ENCODE measurements at regions not wholly inside any gene's neighbourhood (a gene's known extent, or its start where the extent isn't known, plus 50 kb on each side); places are given as distances from the start of the nearest gene placed in this dataset.
"Not testable (repeated sequence)": the region's sequence is repeated elsewhere in the genome, so short reads cannot be mapped to it uniquely, and the experiment has no call there.

DNA sequence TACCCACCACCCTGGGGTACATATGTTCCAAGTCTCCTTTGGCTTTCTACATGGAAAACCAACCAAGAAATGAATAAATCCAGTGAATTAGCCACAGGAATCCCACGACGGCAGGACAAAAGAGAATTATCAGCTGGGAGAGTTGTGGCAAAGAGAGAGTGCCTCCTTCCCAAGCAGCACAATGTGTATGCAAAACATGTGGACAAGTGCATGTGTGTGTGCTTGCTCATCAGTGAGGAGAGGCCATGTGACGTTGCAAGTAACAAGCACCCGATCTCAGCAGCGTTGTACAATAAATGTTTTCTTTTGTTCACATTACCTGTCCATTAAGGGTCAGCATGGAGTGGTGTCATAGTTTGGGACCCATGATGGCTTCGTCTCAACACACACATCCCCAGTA is 50.0 kb upstream of the EMX2 start:
- Histone ChIP-seq H3K23ac (ENCODE audit: low read length) (no peak overlapping the region), H2AK5ac (ENCODE audit: low read length) (no peak overlapping the region), H4K5ac (ENCODE audit: low read length) (no peak overlapping the region), H3K56ac (ENCODE audit: low read length) (no peak overlapping the region), H3K79me1 (ENCODE audit: low read length) (no peaks in the 10 kb centered on the region), H3K4ac (ENCODE audit: low read depth, low read length) (no peak overlapping the region), H3K4me2 (ENCODE audit: low read length) (no peak overlapping the region), H3K27me3 (ENCODE audit: insufficient read depth, low read length, poor library complexity) (no peaks in the 10 kb centered on the region), H3K36me3 (ENCODE audit: control insufficient read depth, insufficient read depth, low read length) (no peaks in the 10 kb centered on the region), H2BK5ac (ENCODE audit: low read length) (no peak overlapping the region), H3K4me1 (ENCODE audit: control insufficient read depth, low read depth, low read length) (no peaks in the 10 kb centered on the region), H2BK15ac (replicated peaks; ENCODE audit: low read depth) (no peak overlapping the region), H3K4me3 (ENCODE audit: low read length) (no peak overlapping the region), H3K79me2 (ENCODE audit: control insufficient read depth, insufficient read depth, low read length) (no peaks in the 10 kb centered on the region), H3K18ac (ENCODE audit: low read length) (no peak overlapping the region), H4K8ac (ENCODE audit: low read depth, low read length) (no peak overlapping the region), H3K27ac (ENCODE audit: low read depth, low read length) (no peak overlapping the region), H3K9ac (ENCODE audit: low read length) (no peak overlapping the region), H2BK120ac (ENCODE audit: low read depth, low read length) (no peak overlapping the region)
- no peak for DNase-seq
- WGBS (ENCODE audit: extremely low coverage, insufficient coverage, low lambda C conversion rate), result no CpG with 5 or more reads among the region's 6 CpGs

DNA sequence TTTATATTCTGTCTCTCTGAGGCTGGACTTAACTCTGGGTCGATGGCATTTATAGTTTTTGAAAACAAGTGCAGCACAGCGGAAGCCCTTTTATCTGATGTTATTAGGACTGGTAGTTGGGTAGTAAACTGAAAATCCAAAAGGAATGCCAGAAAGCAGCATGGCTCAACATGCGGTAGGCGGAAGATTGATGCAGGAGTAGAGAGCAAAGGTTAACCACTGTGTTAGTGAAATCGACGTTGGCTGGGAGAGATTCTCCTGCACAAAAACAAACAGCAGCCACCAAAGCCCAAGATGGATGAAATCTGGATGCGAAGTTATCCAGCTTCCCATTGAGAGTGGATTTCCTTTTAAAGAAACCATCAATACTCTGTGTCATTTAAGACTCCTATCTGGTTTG is 54.5 kb upstream of the EMX2 start:
- no peak overlapping the region for H2AK5ac ChIP-seq (ENCODE audit: low read length)
- H4K8ac ChIP-seq (ENCODE audit: low read depth, low read length), result no peak overlapping the region
- WGBS (ENCODE audit: extremely low coverage, insufficient coverage, low lambda C conversion rate), result no CpG with 5 or more reads among the region's 7 CpGs
- H2BK15ac ChIP-seq (replicated peaks; ENCODE audit: low read depth), result no peak overlapping the region
- H3K27ac ChIP-seq (ENCODE audit: low read depth, low read length), result no peak overlapping the region
- H4K5ac ChIP-seq (ENCODE audit: low read length), result no peak overlapping the region
- no peaks in the 10 kb centered on the region for H3K79me1 ChIP-seq (ENCODE audit: low read length)
- H3K4me2 ChIP-seq (ENCODE audit: low read length), result no peak overlapping the region
- no peak overlapping the region for H3K9ac ChIP-seq (ENCODE audit: low read length)
- no peak overlapping the region for H3K23ac ChIP-seq (ENCODE audit: low read length)
- H3K4ac ChIP-seq (ENCODE audit: low read depth, low read length), result no peak overlapping the region
- no peak overlapping the region for H3K4me3 ChIP-seq (ENCODE audit: low read length)
- no peaks in the 10 kb centered on the region for H3K36me3 ChIP-seq (ENCODE audit: control insufficient read depth, insufficient read depth, low read length)
- H2BK120ac ChIP-seq (ENCODE audit: low read depth, low read length), result no peak overlapping the region
- no peak for DNase-seq
- no peak overlapping the region for H3K18ac ChIP-seq (ENCODE audit: low read length)
- H3K4me1 ChIP-seq (ENCODE audit: control insufficient read depth, low read depth, low read length), result no peaks in the 10 kb centered on the region
- H3K56ac ChIP-seq (ENCODE audit: low read length), result no peak overlapping the region
- no peaks in the 10 kb centered on the region for H3K27me3 ChIP-seq (ENCODE audit: insufficient read depth, low read length, poor library complexity)
- H3K79me2 ChIP-seq (ENCODE audit: control insufficient read depth, insufficient read depth, low read length), result no peaks in the 10 kb centered on the region
- no peak overlapping the region for H2BK5ac ChIP-seq (ENCODE audit: low read length)

DNA sequence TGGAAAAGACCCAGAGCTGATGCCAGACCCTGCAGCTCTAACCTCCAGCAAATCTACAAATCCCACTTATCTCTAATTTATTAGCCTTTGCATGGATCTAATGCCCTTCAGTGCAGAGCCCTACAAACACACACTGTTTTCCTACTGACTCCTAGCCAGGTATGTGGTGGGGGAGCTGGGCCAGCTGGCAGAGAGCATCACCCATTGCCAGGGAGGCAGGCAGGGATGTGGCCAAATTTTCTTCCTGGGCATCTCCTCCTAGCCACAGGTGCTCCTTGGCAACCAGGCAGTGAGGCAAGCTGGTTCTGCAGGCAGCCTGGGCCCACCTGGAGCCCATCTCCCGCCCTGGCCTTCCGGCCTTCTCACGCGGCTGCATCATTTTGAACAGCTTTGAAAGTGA is 55.9 kb upstream of the EMX2 start:
- no peak for DNase-seq
- Histone ChIP-seq H2BK120ac (ENCODE audit: low read depth, low read length) (no peak overlapping the region), H4K5ac (ENCODE audit: low read length) (no peak overlapping the region), H3K9ac (ENCODE audit: low read length) (no peak overlapping the region), H3K79me1 (ENCODE audit: low read length) (no peaks in the 10 kb centered on the region), H3K27ac (ENCODE audit: low read depth, low read length) (no peak overlapping the region), H2BK15ac (replicated peaks; ENCODE audit: low read depth) (no peak overlapping the region), H3K27me3 (ENCODE audit: insufficient read depth, low read length, poor library complexity) (no peaks in the 10 kb centered on the region), H3K36me3 (ENCODE audit: control insufficient read depth, insufficient read depth, low read length) (no peaks in the 10 kb centered on the region), H3K4me3 (ENCODE audit: low read length) (no peak overlapping the region), H3K4me2 (ENCODE audit: low read length) (no peak overlapping the region), H3K23ac (ENCODE audit: low read length) (no peak overlapping the region), H3K4me1 (ENCODE audit: control insufficient read depth, low read depth, low read length) (no peaks in the 10 kb centered on the region), H3K79me2 (ENCODE audit: control insufficient read depth, insufficient read depth, low read length) (no peaks in the 10 kb centered on the region), H4K8ac (ENCODE audit: low read depth, low read length) (no peak overlapping the region), H3K56ac (ENCODE audit: low read length) (no peak overlapping the region), H2BK5ac (ENCODE audit: low read length) (no peak overlapping the region), H3K18ac (ENCODE audit: low read length) (no peak overlapping the region), H3K4ac (ENCODE audit: low read depth, low read length) (no peak overlapping the region), H2AK5ac (ENCODE audit: low read length) (no peak overlapping the region)
- WGBS (ENCODE audit: extremely low coverage, insufficient coverage, low lambda C conversion rate), result no CpG with 5 or more reads among the region's 4 CpGs

DNA sequence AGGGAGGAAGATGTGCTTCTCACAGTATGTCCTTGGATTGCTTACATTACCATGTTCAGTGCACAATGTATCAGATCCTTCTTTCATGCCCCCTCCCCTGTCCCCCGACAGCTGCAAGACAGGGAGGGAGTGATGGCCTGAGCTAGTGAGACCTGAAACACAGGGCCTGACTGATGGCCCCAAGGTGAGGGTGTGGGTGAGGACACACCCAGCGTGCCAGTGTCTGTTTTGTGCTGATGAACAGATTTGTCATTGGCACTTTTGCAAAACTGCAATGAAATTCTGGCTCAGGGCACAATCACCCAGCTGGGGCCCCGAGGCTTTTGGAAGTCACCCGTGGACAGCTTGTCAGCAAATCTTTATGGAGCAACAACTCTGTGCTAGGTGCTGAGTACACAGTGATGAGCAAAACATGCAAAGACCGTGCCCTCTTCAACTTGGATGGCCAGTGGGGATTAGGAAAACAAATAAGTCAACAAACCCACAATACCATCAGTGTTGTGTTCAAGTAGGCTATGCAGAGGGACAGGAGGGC is 59.4 kb upstream of the EMX2 start:
- Histone ChIP-seq H3K4me2 (ENCODE audit: low read length) (no peak overlapping the region), H3K18ac (ENCODE audit: low read length) (no peak overlapping the region), H3K4ac (ENCODE audit: low read depth, low read length) (no peak overlapping the region), H3K9ac (ENCODE audit: low read length) (no peak overlapping the region), H2AK5ac (ENCODE audit: low read length) (no peak overlapping the region), H3K27ac (ENCODE audit: low read depth, low read length) (no peak overlapping the region), H2BK15ac (replicated peaks; ENCODE audit: low read depth) (no peak overlapping the region), H4K5ac (ENCODE audit: low read length) (no peak overlapping the region), H2BK5ac (ENCODE audit: low read length) (no peak overlapping the region), H3K4me1 (ENCODE audit: control insufficient read depth, low read depth, low read length) (no peaks in the 10 kb centered on the region), H4K8ac (ENCODE audit: low read depth, low read length) (no peak overlapping the region), H3K36me3 (ENCODE audit: control insufficient read depth, insufficient read depth, low read length) (no peaks in the 10 kb centered on the region), H3K56ac (ENCODE audit: low read length) (no peak overlapping the region), H3K4me3 (ENCODE audit: low read length) (no peak overlapping the region), H2BK120ac (ENCODE audit: low read depth, low read length) (no peak overlapping the region), H3K23ac (ENCODE audit: low read length) (no peak overlapping the region), H3K79me2 (ENCODE audit: control insufficient read depth, insufficient read depth, low read length) (no peaks in the 10 kb centered on the region), H3K27me3 (ENCODE audit: insufficient read depth, low read length, poor library complexity) (no peaks in the 10 kb centered on the region), H3K79me1 (ENCODE audit: low read length) (no peaks in the 10 kb centered on the region)
- no CpG with 5 or more reads among the region's 5 CpGs for WGBS (ENCODE audit: extremely low coverage, insufficient coverage, low lambda C conversion rate)
- no peak for DNase-seq

DNA sequence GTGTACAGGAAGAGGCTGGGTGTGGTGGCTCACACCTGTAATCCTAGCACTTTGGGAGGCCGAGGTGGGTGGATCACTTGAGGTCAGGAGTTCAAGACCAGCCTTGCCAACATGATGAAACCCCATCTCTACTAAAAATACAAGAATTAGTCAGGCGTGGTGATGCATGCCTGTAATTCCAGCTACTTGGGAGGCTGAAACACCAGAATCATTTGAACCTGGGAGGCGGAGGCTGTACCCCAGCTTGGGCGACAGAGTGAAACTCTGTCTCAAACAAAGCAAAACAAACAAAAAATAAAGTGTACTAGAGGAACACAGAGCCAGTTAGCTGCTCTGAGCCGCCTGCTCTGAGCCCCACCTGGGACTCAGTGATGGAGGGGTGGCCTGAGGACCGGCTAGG is 61.5 kb upstream of the EMX2 start:
- H3K4me3 ChIP-seq (ENCODE audit: low read length); H3K27ac ChIP-seq (ENCODE audit: low read depth, low read length); H3K23ac ChIP-seq (ENCODE audit: low read length); H2BK5ac ChIP-seq (ENCODE audit: low read length); H4K5ac ChIP-seq (ENCODE audit: low read length); H3K4ac ChIP-seq (ENCODE audit: low read depth, low read length); H3K27me3 ChIP-seq (ENCODE audit: insufficient read depth, low read length, poor library complexity); DNase-seq; H2BK15ac ChIP-seq (replicated peaks; ENCODE audit: low read depth); H3K36me3 ChIP-seq (ENCODE audit: control insufficient read depth, insufficient read depth, low read length); H3K18ac ChIP-seq (ENCODE audit: low read length); H3K79me1 ChIP-seq (ENCODE audit: low read length); H3K79me2 ChIP-seq (ENCODE audit: control insufficient read depth, insufficient read depth, low read length); H2BK120ac ChIP-seq (ENCODE audit: low read depth, low read length); H3K9ac ChIP-seq (ENCODE audit: low read length); H3K4me2 ChIP-seq (ENCODE audit: low read length); H4K8ac ChIP-seq (ENCODE audit: low read depth, low read length); H3K56ac ChIP-seq (ENCODE audit: low read length); H2AK5ac ChIP-seq (ENCODE audit: low read length); H3K4me1 ChIP-seq (ENCODE audit: control insufficient read depth, low read depth, low read length): not testable (repeated sequence)
- no CpG with 5 or more reads among the region's 6 CpGs for WGBS (ENCODE audit: extremely low coverage, insufficient coverage, low lambda C conversion rate)

DNA sequence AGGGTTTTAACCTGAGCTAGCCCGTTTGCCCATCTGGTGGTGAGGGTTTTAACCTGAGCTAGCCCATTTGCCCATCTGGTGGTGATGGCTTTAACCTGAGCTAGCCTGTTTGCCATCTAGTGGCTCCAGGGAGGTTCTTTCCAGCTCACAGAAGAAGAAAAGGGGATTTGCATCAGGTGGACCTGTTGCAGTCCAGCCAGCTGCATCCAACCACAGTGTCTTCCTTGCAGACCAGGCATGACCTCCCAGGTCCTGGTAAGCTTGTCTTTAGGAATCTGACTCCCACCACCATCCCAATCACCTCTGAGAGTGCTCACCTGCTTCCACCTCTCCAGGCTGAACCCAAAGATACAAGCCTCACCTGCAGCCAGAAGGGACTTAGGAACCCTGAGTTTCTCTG is 62.4 kb upstream of the EMX2 start:
- WGBS (ENCODE audit: extremely low coverage, insufficient coverage, low lambda C conversion rate), result no CpG with 5 or more reads among the region's 1 CpG
- H3K56ac ChIP-seq (ENCODE audit: low read length), result no peak overlapping the region

More for the DNA sequence above, 62.4 kb upstream of the EMX2 start:
- no peak overlapping the region for H3K4ac ChIP-seq (ENCODE audit: low read depth, low read length)
- H2BK5ac ChIP-seq (ENCODE audit: low read length), result no peak overlapping the region
- no peak overlapping the region for H3K4me3 ChIP-seq (ENCODE audit: low read length)
- H3K36me3 ChIP-seq (ENCODE audit: control insufficient read depth, insufficient read depth, low read length), result no peaks in the 10 kb centered on the region
- no peak overlapping the region for H3K23ac ChIP-seq (ENCODE audit: low read length)
- DNase-seq, result no peak
- no peaks in the 10 kb centered on the region for H3K79me2 ChIP-seq (ENCODE audit: control insufficient read depth, insufficient read depth, low read length)
- no peaks in the 10 kb centered on the region for H3K27me3 ChIP-seq (ENCODE audit: insufficient read depth, low read length, poor library complexity)
- H3K27ac ChIP-seq (ENCODE audit: low read depth, low read length), result no peak overlapping the region
- H3K4me1 ChIP-seq (ENCODE audit: control insufficient read depth, low read depth, low read length), result no peaks in the 10 kb centered on the region
- no peak overlapping the region for H2BK120ac ChIP-seq (ENCODE audit: low read depth, low read length)
- no peak overlapping the region for H2BK15ac ChIP-seq (replicated peaks; ENCODE audit: low read depth)
- H3K79me1 ChIP-seq (ENCODE audit: low read length), result no peaks in the 10 kb centered on the region
- no peak overlapping the region for H3K18ac ChIP-seq (ENCODE audit: low read length)
- no peak overlapping the region for H2AK5ac ChIP-seq (ENCODE audit: low read length)
- no peak overlapping the region for H3K4me2 ChIP-seq (ENCODE audit: low read length)
- H3K9ac ChIP-seq (ENCODE audit: low read length), result no peak overlapping the region
- H4K5ac ChIP-seq (ENCODE audit: low read length), result no peak overlapping the region
- no peak overlapping the region for H4K8ac ChIP-seq (ENCODE audit: low read depth, low read length)

All from mesendoderm (in vitro differentiated cells).